ENCODE measurements at regions not wholly inside any gene's neighbourhood (a gene's known extent, or its start where the extent isn't known, plus 50 kb on each side); places are given as distances from the start of the nearest gene placed in this dataset.

DNA sequence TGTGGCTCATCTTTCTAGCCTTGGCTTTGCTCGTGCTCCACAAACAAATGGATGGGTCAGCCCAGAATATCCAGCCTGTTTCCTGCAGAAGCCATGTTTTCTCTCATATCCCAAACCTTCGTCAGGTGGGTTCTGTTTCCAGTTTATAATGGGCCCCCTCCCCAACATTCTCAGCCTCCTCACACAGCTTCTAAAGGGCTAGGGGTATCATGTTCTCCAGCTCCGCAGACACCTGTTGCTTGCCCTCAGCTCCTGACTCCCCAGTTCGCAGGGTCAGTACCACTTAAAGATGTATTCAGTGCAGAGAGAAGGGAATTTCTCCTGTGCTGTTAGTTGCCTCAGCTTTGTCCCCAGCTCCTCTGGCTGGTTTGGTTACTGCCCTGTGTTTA lies 447.3 kb upstream of the JARID2 start:
- Histone ChIP-seq H3K9me3 (ENCODE audit: control insufficient read depth, insufficient read depth, low read depth, low read length) (no peaks in the 10 kb centered on the region), H3K36me3 (ENCODE audit: control insufficient read depth, insufficient read depth, low read length) (no peaks in the 10 kb centered on the region), H3K27me3 (ENCODE audit: control insufficient read depth, insufficient read depth, low read length) (no peaks in the 10 kb centered on the region), H3K27ac (ENCODE audit: low read length) (no peak overlapping the region), H3K4me3 (ENCODE audit: low read depth in 2 of 2, low read length in 2 of 2) (no peak overlapping the region), H3K4me1 (ENCODE audit: control insufficient read depth, insufficient read depth, low read length) (no peaks in the 10 kb centered on the region)
- DNase-seq (ENCODE audit: low read depth, low spot score) (no peak), ATAC-seq (no peak)
- in situ Hi-C loops (cut with HindIII; ENCODE audit: low pct_unique_long_range_greater_than_20kb, low sequenced_read_pairs) = no loop called here
- ChIA-PET CTCF (no interaction called here), POLR2A (no interaction called here)
- TF ChIP-seq SIN3A (IDR thresholded peaks at IDR 0.05; ENCODE audit: borderline replicate concordance, insufficient read depth, low read depth, low read length) = no peak
- TF ChIP-seq, protein P1, sequence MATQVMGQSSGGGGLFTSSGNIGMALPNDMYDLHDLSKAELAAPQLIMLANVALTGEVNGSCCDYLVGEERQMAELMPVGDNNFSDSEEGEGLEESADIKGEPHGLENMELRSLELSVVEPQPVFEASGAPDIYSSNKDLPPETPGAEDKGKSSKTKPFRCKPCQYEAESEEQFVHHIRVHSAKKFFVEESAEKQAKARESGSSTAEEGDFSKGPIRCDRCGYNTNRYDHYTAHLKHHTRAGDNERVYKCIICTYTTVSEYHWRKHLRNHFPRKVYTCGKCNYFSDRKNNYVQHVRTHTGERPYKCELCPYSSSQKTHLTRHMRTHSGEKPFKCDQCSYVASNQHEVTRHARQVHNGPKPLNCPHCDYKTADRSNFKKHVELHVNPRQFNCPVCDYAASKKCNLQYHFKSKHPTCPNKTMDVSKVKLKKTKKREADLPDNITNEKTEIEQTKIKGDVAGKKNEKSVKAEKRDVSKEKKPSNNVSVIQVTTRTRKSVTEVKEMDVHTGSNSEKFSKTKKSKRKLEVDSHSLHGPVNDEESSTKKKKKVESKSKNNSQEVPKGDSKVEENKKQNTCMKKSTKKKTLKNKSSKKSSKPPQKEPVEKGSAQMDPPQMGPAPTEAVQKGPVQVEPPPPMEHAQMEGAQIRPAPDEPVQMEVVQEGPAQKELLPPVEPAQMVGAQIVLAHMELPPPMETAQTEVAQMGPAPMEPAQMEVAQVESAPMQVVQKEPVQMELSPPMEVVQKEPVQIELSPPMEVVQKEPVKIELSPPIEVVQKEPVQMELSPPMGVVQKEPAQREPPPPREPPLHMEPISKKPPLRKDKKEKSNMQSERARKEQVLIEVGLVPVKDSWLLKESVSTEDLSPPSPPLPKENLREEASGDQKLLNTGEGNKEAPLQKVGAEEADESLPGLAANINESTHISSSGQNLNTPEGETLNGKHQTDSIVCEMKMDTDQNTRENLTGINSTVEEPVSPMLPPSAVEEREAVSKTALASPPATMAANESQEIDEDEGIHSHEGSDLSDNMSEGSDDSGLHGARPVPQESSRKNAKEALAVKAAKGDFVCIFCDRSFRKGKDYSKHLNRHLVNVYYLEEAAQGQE (IDR thresholded peaks at IDR 0.05; ENCODE audit: insufficient read depth in 1 of 2, low read depth in 2 of 2, low read length in 1 of 2) = no peak
- TF ChIP-seq TCF7L2 (IDR thresholded peaks at IDR 0.05; ENCODE audit: low read depth, low read length) = no peak
- no peak for TF ChIP-seq POLR2AphosphoS5 (IDR thresholded peaks at IDR 0.05; ENCODE audit: low read depth, low read length)
- TF ChIP-seq, protein P2, sequence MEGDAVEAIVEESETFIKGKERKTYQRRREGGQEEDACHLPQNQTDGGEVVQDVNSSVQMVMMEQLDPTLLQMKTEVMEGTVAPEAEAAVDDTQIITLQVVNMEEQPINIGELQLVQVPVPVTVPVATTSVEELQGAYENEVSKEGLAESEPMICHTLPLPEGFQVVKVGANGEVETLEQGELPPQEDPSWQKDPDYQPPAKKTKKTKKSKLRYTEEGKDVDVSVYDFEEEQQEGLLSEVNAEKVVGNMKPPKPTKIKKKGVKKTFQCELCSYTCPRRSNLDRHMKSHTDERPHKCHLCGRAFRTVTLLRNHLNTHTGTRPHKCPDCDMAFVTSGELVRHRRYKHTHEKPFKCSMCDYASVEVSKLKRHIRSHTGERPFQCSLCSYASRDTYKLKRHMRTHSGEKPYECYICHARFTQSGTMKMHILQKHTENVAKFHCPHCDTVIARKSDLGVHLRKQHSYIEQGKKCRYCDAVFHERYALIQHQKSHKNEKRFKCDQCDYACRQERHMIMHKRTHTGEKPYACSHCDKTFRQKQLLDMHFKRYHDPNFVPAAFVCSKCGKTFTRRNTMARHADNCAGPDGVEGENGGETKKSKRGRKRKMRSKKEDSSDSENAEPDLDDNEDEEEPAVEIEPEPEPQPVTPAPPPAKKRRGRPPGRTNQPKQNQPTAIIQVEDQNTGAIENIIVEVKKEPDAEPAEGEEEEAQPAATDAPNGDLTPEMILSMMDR (IDR thresholded peaks at IDR 0.05) = no peak
- intact Hi-C loops (cut with micrococcal nuclease; ENCODE audit: unreplicated experiment) = no loop called here
- no TSS peak for BruUV-seq (replicated peaks)

DNA sequence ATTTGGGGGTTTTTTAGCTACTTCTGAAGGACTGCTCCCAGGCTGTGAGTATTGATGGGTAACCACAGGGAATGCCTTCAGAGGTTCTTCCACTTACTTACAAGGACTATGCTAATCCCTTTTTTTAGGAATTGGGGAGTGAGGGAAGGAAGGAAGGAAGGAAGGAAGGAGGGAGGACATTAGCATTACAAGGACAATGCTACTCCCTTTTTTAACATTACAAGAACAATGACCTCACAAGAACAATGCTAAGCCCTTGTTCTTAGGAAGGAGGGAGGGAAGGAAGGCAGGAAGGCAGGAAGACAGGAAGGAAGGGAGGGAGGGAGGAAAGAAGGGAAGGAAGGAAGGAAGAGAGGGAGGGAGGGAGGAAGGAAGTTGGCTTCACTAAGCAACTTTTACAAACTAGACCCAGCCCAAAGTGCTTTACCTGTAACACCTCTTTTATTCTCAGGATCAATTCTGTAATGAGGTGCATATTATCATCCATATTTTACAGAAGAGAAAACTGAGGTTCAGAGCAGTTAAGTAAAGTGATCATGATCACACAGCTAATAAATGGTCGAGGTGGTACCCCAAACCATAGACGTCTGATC lies 446.8 kb upstream of the JARID2 start:
- POLR2A ChIA-PET = no interaction called here
- BruUV-seq (replicated peaks) = no TSS peak
- no peak for ATAC-seq
- Histone ChIP-seq H3K9me3 (ENCODE audit: control insufficient read depth, insufficient read depth, low read depth, low read length) (no peaks in the 10 kb centered on the region), H3K27me3 (ENCODE audit: control insufficient read depth, insufficient read depth, low read length) (no peaks in the 10 kb centered on the region), H3K4me3 (ENCODE audit: low read depth in 2 of 2, low read length in 2 of 2) (no peak overlapping the region), H3K36me3 (ENCODE audit: control insufficient read depth, insufficient read depth, low read length) (no peaks in the 10 kb centered on the region), H3K27ac (ENCODE audit: low read length) (no peak overlapping the region), H3K4me1 (ENCODE audit: control insufficient read depth, insufficient read depth, low read length) (no peaks in the 10 kb centered on the region)
- no peak for DNase-seq (ENCODE audit: low read depth, low spot score)
- in situ Hi-C loops (cut with HindIII; ENCODE audit: low pct_unique_long_range_greater_than_20kb, low sequenced_read_pairs) = no loop called here
- CTCF ChIA-PET = no interaction called here
- intact Hi-C loops (cut with micrococcal nuclease; ENCODE audit: unreplicated experiment) = no loop called here
- TF ChIP-seq, protein P1 (IDR thresholded peaks at IDR 0.05; ENCODE audit: insufficient read depth in 1 of 2, low read depth in 2 of 2, low read length in 1 of 2) = no peak
- no peak for TF ChIP-seq SIN3A (IDR thresholded peaks at IDR 0.05; ENCODE audit: borderline replicate concordance, insufficient read depth, low read depth, low read length)
- TF ChIP-seq, protein P2 (IDR thresholded peaks at IDR 0.05) = no peak
- TF ChIP-seq TCF7L2 (IDR thresholded peaks at IDR 0.05; ENCODE audit: low read depth, low read length) = no peak
- TF ChIP-seq POLR2AphosphoS5 (IDR thresholded peaks at IDR 0.05; ENCODE audit: low read depth, low read length) = no peak
